ENCODE measurements at regions not wholly inside any gene's neighbourhood (a gene's known extent, or its start where the extent isn't known, plus 50 kb on each side); places are given as distances from the start of the nearest gene placed in this dataset.

DNA sequence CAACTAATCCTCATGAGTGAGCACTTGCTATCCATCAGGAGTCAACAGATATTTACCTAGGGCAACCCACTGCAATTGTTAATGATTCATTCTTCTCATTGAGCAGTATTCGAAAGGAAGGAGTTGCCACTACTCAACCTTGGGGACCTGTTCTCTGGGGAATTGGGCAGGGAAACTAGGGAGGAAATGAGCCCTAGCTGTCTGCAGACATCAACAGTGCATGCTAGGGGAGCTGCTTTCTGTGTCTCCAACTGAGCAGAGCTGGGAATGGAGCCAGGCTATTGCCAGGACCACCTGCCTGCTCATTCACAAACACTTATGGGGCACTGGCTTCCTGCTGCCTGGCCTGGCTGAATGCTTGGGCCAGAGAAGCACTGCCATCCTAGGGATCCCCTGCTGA lies 183.4 kb downstream of the TMEM38B start:
- no peaks in the 10 kb centered on the region for H3K79me2 ChIP-seq (ENCODE audit: low read depth)
- no peak overlapping the region for H3K9ac ChIP-seq
- no peak overlapping the region for H3K27ac Mint-ChIP-seq
- H3K4me3 Mint-ChIP-seq = no peak overlapping the region
- H3F3A ChIP-seq (ENCODE audit: low read depth) = no peaks in the 10 kb centered on the region
- H3K27me3 ChIP-seq = no peaks in the 10 kb centered on the region
- no peaks in the 10 kb centered on the region for H3K9me3 Mint-ChIP-seq
- H3K4me3 ChIP-seq = no peak overlapping the region
- peaks cover 5% of the 10 kb centered on the region for H3K4me1 ChIP-seq
- H3K36me3 Mint-ChIP-seq = no peaks in the 10 kb centered on the region
- H3K4me1 Mint-ChIP-seq = no peaks in the 10 kb centered on the region
- H2AFZ ChIP-seq (replicated peaks) = no peak overlapping the region
- H3K4me2 ChIP-seq = no peak overlapping the region
- DNase-seq (ENCODE audit: low spot score) = peak; percentile 12
- H3K9me3 ChIP-seq (ENCODE audit: low read depth) = no peaks in the 10 kb centered on the region
- H3K27me3 Mint-ChIP-seq (ENCODE audit: insufficient read depth, low read depth) = peaks cover 2% of the 10 kb centered on the region
- no peaks in the 10 kb centered on the region for H4K20me1 ChIP-seq (ENCODE audit: low read depth)
- H3K27ac ChIP-seq = no peak overlapping the region
- H3K36me3 ChIP-seq = no peaks in the 10 kb centered on the region
- TF ChIP-seq, protein P1, sequence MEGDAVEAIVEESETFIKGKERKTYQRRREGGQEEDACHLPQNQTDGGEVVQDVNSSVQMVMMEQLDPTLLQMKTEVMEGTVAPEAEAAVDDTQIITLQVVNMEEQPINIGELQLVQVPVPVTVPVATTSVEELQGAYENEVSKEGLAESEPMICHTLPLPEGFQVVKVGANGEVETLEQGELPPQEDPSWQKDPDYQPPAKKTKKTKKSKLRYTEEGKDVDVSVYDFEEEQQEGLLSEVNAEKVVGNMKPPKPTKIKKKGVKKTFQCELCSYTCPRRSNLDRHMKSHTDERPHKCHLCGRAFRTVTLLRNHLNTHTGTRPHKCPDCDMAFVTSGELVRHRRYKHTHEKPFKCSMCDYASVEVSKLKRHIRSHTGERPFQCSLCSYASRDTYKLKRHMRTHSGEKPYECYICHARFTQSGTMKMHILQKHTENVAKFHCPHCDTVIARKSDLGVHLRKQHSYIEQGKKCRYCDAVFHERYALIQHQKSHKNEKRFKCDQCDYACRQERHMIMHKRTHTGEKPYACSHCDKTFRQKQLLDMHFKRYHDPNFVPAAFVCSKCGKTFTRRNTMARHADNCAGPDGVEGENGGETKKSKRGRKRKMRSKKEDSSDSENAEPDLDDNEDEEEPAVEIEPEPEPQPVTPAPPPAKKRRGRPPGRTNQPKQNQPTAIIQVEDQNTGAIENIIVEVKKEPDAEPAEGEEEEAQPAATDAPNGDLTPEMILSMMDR (IDR thresholded peaks at IDR 0.05) = no peak
- TF ChIP-seq EZH2phosphoT487 (IDR thresholded peaks at IDR 0.05) (no peak), EZH2 (IDR thresholded peaks at IDR 0.05) (no peak)

- DNase-seq (ENCODE audit: low spot score) = no peak
- Histone ChIP-seq H3K27me3 (no peaks in the 10 kb centered on the region), H3K4me2 (no peak overlapping the region), H2AFZ (replicated peaks) (no peak overlapping the region), H3K27ac (no peak overlapping the region), H4K20me1 (ENCODE audit: low read depth) (no peaks in the 10 kb centered on the region), H3K4me3 (no peak overlapping the region), H3K4me1 (peaks cover 5% of the 10 kb centered on the region), H3K9me3 (ENCODE audit: low read depth) (no peaks in the 10 kb centered on the region), H3K79me2 (ENCODE audit: low read depth) (no peaks in the 10 kb centered on the region), H3K9ac (no peak overlapping the region), H3F3A (ENCODE audit: low read depth) (no peaks in the 10 kb centered on the region), H3K36me3 (no peaks in the 10 kb centered on the region)
- no peaks in the 10 kb centered on the region for H3K9me3 Mint-ChIP-seq
- no peak overlapping the region for H3K27ac Mint-ChIP-seq
- no peaks in the 10 kb centered on the region for H3K4me1 Mint-ChIP-seq
- H3K4me3 Mint-ChIP-seq = no peak overlapping the region
- TF ChIP-seq EZH2 (IDR thresholded peaks at IDR 0.05) (no peak), EZH2phosphoT487 (IDR thresholded peaks at IDR 0.05) (no peak)
- TF ChIP-seq, protein P1 (IDR thresholded peaks at IDR 0.05) = no peak
- H3K36me3 Mint-ChIP-seq = no peaks in the 10 kb centered on the region
- H3K27me3 Mint-ChIP-seq (ENCODE audit: insufficient read depth, low read depth) = peaks cover 2% of the 10 kb centered on the region
Measured at GRCh38 chr9:105879181-105879580, 184.8 kb downstream of the TMEM38B start.

GRCh38 chr9:105880517-105880916 lies 186.2 kb downstream of the TMEM38B start:
- Histone ChIP-seq H3K4me3 (no peak overlapping the region), H3K9ac (no peak overlapping the region), H3K4me1 (peaks cover 5% of the 10 kb centered on the region), H3K27me3 (no peaks in the 10 kb centered on the region), H3K79me2 (ENCODE audit: low read depth) (no peaks in the 10 kb centered on the region), H3K4me2 (no peak overlapping the region), H3K27ac (no peak overlapping the region), H2AFZ (replicated peaks) (no peak overlapping the region), H3K36me3 (no peaks in the 10 kb centered on the region), H3F3A (ENCODE audit: low read depth) (no peaks in the 10 kb centered on the region), H4K20me1 (ENCODE audit: low read depth) (no peaks in the 10 kb centered on the region), H3K9me3 (ENCODE audit: low read depth) (no peaks in the 10 kb centered on the region)
- no peak overlapping the region for H3K4me3 Mint-ChIP-seq
- H3K27me3 Mint-ChIP-seq (ENCODE audit: insufficient read depth, low read depth) = no peaks in the 10 kb centered on the region
- DNase-seq (ENCODE audit: low spot score) = no peak
- no peak overlapping the region for H3K27ac Mint-ChIP-seq
- no peak for TF ChIP-seq EZH2 (IDR thresholded peaks at IDR 0.05)
- no peak for TF ChIP-seq EZH2phosphoT487 (IDR thresholded peaks at IDR 0.05)
- TF ChIP-seq, protein P1 (IDR thresholded peaks at IDR 0.05) = no peak
- no peaks in the 10 kb centered on the region for H3K36me3 Mint-ChIP-seq
- H3K4me1 Mint-ChIP-seq = no peaks in the 10 kb centered on the region
- no peaks in the 10 kb centered on the region for H3K9me3 Mint-ChIP-seq

Data from neural progenitor cell (in vitro differentiated cells).